ENCODE measurements at regions not wholly inside any gene's neighbourhood (a gene's known extent, or its start where the extent isn't known, plus 50 kb on each side); places are given as distances from the start of the nearest gene placed in this dataset.

GRCh38 chr13:104008075-104008474 lies 941.9 kb upstream of the SLC10A2 start:
- H3K9ac ChIP-seq (ENCODE audit: low read length): no peak overlapping the region
- ATAC-seq (no peak), DNase-seq (ENCODE audit: low read depth, low spot score) (no peak)
- no peaks in the 10 kb centered on the region for H3K27me3 ChIP-seq (ENCODE audit: insufficient read depth, low read length)
- no peak overlapping the region for H3K27ac ChIP-seq (ENCODE audit: low read depth, low read length)
- H3K36me3 ChIP-seq (ENCODE audit: control insufficient read depth in 1 of 2, insufficient read depth in 2 of 2, low read length in 2 of 2): no peaks in the 10 kb centered on the region
- CTCF ChIA-PET: no interaction called here
- H3K4me1 ChIP-seq (ENCODE audit: control insufficient read depth in 1 of 2, insufficient read depth in 2 of 2, low read length in 2 of 2): no peaks in the 10 kb centered on the region
- POLR2A ChIA-PET: no interaction called here
- TF ChIP-seq CEBPB (IDR thresholded peaks at IDR 0.05; ENCODE audit: low read depth) (no peak), POLR2A (IDR thresholded peaks at IDR 0.05; ENCODE audit: borderline replicate concordance, extremely low read depth, insufficient read depth, insufficient read length) (no peak)
- RAD21 ChIA-PET (ENCODE audit: low non-redundant PET in 1 of 2, low total read pairs in 2 of 2, uncharacterized antibody in 2 of 2, unreplicated experiment in 2 of 2): no interaction called here
- H3K9me3 ChIP-seq (ENCODE audit: control insufficient read depth in 1 of 2, insufficient read depth in 1 of 2, low read depth in 1 of 2, low read length in 2 of 2): no peaks in the 10 kb centered on the region
- no peaks in the 10 kb centered on the region for H3K9me2 ChIP-seq (ENCODE audit: insufficient read depth)
- no peak overlapping the region for H3K4me3 ChIP-seq (replicated peaks in 1 of 2; ENCODE audit: low read depth in 1 of 2, low read length in 2 of 2)
- H3K79me2 ChIP-seq (ENCODE audit: insufficient read depth, low read length): no peaks in the 10 kb centered on the region
- no TSS peak for BruUV-seq (replicated peaks)
- no peak overlapping the region for H2AFZ ChIP-seq (ENCODE audit: low read depth, low read length, poor library complexity, severe bottlenecking)
- no peak overlapping the region for H3K4me2 ChIP-seq (ENCODE audit: low read length)
- H4K20me1 ChIP-seq (ENCODE audit: insufficient read depth): no peaks in the 10 kb centered on the region
- intact Hi-C loops (cut with micrococcal nuclease): no loop called here

GRCh38 chr13:104006625-104007075 lies 940.4 kb upstream of the SLC10A2 start:
- H3K9me2 ChIP-seq (ENCODE audit: insufficient read depth): no peaks in the 10 kb centered on the region
- ATAC-seq (no peak), DNase-seq (ENCODE audit: low read depth, low spot score) (no peak)
- ChIA-PET POLR2A (no interaction called here), RAD21 (ENCODE audit: low non-redundant PET in 1 of 2, low total read pairs in 2 of 2, uncharacterized antibody in 2 of 2, unreplicated experiment in 2 of 2) (no interaction called here), CTCF (no interaction called here)
- no peaks in the 10 kb centered on the region for H3K79me2 ChIP-seq (ENCODE audit: insufficient read depth, low read length)
- H3K36me3 ChIP-seq (ENCODE audit: control insufficient read depth in 1 of 2, insufficient read depth in 2 of 2, low read length in 2 of 2): no peaks in the 10 kb centered on the region
- BruUV-seq (replicated peaks): no TSS peak
- H3K9me3 ChIP-seq (ENCODE audit: control insufficient read depth in 1 of 2, insufficient read depth in 1 of 2, low read depth in 1 of 2, low read length in 2 of 2): no peaks in the 10 kb centered on the region
- no peak overlapping the region for H3K27ac ChIP-seq (ENCODE audit: low read depth, low read length)
- no peak overlapping the region for H3K4me3 ChIP-seq (replicated peaks in 1 of 2; ENCODE audit: low read depth in 1 of 2, low read length in 2 of 2)
- no peak overlapping the region for H3K4me2 ChIP-seq (ENCODE audit: low read length)
- H3K27me3 ChIP-seq (ENCODE audit: insufficient read depth, low read length): no peaks in the 10 kb centered on the region
- intact Hi-C loops (cut with micrococcal nuclease): no loop called here
- H2AFZ ChIP-seq (ENCODE audit: low read depth, low read length, poor library complexity, severe bottlenecking): no peak overlapping the region
- H4K20me1 ChIP-seq (ENCODE audit: insufficient read depth): no peaks in the 10 kb centered on the region
- no peaks in the 10 kb centered on the region for H3K4me1 ChIP-seq (ENCODE audit: control insufficient read depth in 1 of 2, insufficient read depth in 2 of 2, low read length in 2 of 2)
- H3K9ac ChIP-seq (ENCODE audit: low read length): no peak overlapping the region
- no peak for TF ChIP-seq ATF3 (IDR thresholded peaks at IDR 0.05)
- TF ChIP-seq CTCF (IDR thresholded peaks at IDR 0.05 in 2 of 3, conservative IDR thresholded peaks at IDR 0.05 in 1 of 3; ENCODE audit: borderline replicate concordance in 1 of 3, insufficient read depth in 1 of 3, low read depth in 2 of 3, low read length in 2 of 3): no peak
- TF ChIP-seq CBX3 (IDR thresholded peaks at IDR 0.05; ENCODE audit: low read depth): no peak
- no peak for TF ChIP-seq POLR2A (IDR thresholded peaks at IDR 0.05; ENCODE audit: borderline replicate concordance, extremely low read depth, insufficient read depth, insufficient read length)
- no peak for TF ChIP-seq EZH2phosphoT487 (IDR thresholded peaks at IDR 0.05; ENCODE audit: borderline replicate concordance)
- no peak for TF ChIP-seq MAX (IDR thresholded peaks at IDR 0.05)
- no peak for TF ChIP-seq POLR2AphosphoS5 (IDR thresholded peaks at IDR 0.05; ENCODE audit: low read depth, low read length)
- TF ChIP-seq FOSL1 (IDR thresholded peaks at IDR 0.05; ENCODE audit: low read depth): no peak
- no peak for TF ChIP-seq EGR1 (IDR thresholded peaks at IDR 0.05; ENCODE audit: low read depth)
- TF ChIP-seq TCF7L2 (IDR thresholded peaks at IDR 0.05; ENCODE audit: borderline replicate concordance, extremely low read depth, insufficient read depth, insufficient read length): no peak
- TF ChIP-seq ZFX (IDR thresholded peaks at IDR 0.05): no peak
- no peak for TF ChIP-seq RAD21 (IDR thresholded peaks at IDR 0.05; ENCODE audit: low read depth)
- TF ChIP-seq SP1 (IDR thresholded peaks at IDR 0.05; ENCODE audit: low read depth): no peak
- TF ChIP-seq YY1 (IDR thresholded peaks at IDR 0.05; ENCODE audit: extremely low read depth, insufficient replicate concordance, low read depth, low read length): no peak
- TF ChIP-seq SIN3A (IDR thresholded peaks at IDR 0.05; ENCODE audit: low read depth): no peak
- TF ChIP-seq SRF (IDR thresholded peaks at IDR 0.05; ENCODE audit: low read depth): no peak
- TF ChIP-seq CEBPB (IDR thresholded peaks at IDR 0.05; ENCODE audit: low read depth): no peak

Measured in HCT116 (cell line).